IPS-18c (cell line): ENCODE measurements at regions not wholly inside any gene's neighbourhood (a gene's known extent, or its start where the extent isn't known, plus 50 kb on each side); places are given as distances from the start of the nearest gene placed in this dataset.
"Not testable (repeated sequence)": the region's sequence is repeated elsewhere in the genome, so short reads cannot be mapped to it uniquely, and the experiment has no call there.

ENCODE experiments used
- H3K4me3 ChIP-seq: 2 replicates; pipeline ENCODE4 v1.7.0; 2013; ENCODE audit warnings: low read depth, mild to moderate bottlenecking, low read length, moderate library complexity; ENCODE audit not compliant: insufficient read depth
- H3K9me3 ChIP-seq: one replicate; pipeline ENCODE4 v1.6.1; 2013; ENCODE audit warnings: mild to moderate bottlenecking, low read length, moderate library complexity; ENCODE audit not compliant: control insufficient read depth, insufficient read depth

- not testable (repeated sequence) for H3K9me3 ChIP-seq, H3K4me3 ChIP-seq
Observed at GRCh38 chr5:67544942-67545341, 348.3 kb upstream of the CD180 start.

- H3K4me3 ChIP-seq: no peak overlapping the region
- no peaks in the 10 kb centered on the region for H3K9me3 ChIP-seq
Observed at GRCh38 chr5:67543720-67544270, 347.2 kb upstream of the CD180 start.

GRCh38 chr5:67542479-67542878 lies 345.9 kb upstream of the CD180 start:
- Histone ChIP-seq H3K9me3 (no peaks in the 10 kb centered on the region), H3K4me3 (no peak overlapping the region)

GRCh38 chr5:67541875-67542274 lies 345.3 kb upstream of the CD180 start:
- H3K4me3 ChIP-seq: no peak overlapping the region

GRCh38 chr5:67538855-67539506 lies 342.4 kb upstream of the CD180 start:
- H3K9me3 ChIP-seq: no peaks in the 10 kb centered on the region
- H3K4me3 ChIP-seq: no peak overlapping the region

More at GRCh38 chr5:67541875-67542274, 345.3 kb upstream of the CD180 start:
- no peaks in the 10 kb centered on the region for H3K9me3 ChIP-seq

- Histone ChIP-seq H3K4me3 (no peak overlapping the region), H3K9me3 (no peaks in the 10 kb centered on the region)
Observed at GRCh38 chr5:67537439-67538148, 341.0 kb upstream of the CD180 start.

GRCh38 chr5:67536866-67537265 lies 340.3 kb upstream of the CD180 start:
- H3K9me3 ChIP-seq: no peaks in the 10 kb centered on the region
- H3K4me3 ChIP-seq: no peak overlapping the region

- Histone ChIP-seq H3K9me3 (no peaks in the 10 kb centered on the region), H3K4me3 (no peak overlapping the region)
Observed at GRCh38 chr5:67530609-67531255, 334.1 kb upstream of the CD180 start.

GRCh38 chr5:67528953-67529352 lies 332.4 kb upstream of the CD180 start:
- Histone ChIP-seq H3K4me3 (no peak overlapping the region), H3K9me3 (no peaks in the 10 kb centered on the region)

- H3K9me3 ChIP-seq: no peaks in the 10 kb centered on the region
- H3K4me3 ChIP-seq: no peak overlapping the region
Observed at GRCh38 chr5:67526793-67527192, 330.2 kb upstream of the CD180 start.

- Histone ChIP-seq H3K4me3 (no peak overlapping the region), H3K9me3 (no peaks in the 10 kb centered on the region)
Observed at GRCh38 chr5:67520161-67520908, 323.7 kb upstream of the CD180 start.

GRCh38 chr5:67518227-67518626 lies 321.6 kb upstream of the CD180 start:
- Histone ChIP-seq H3K4me3 (no peak overlapping the region), H3K9me3 (no peaks in the 10 kb centered on the region)

- no peak overlapping the region for H3K4me3 ChIP-seq
- H3K9me3 ChIP-seq: no peaks in the 10 kb centered on the region
Observed at GRCh38 chr5:67516948-67517565, 320.5 kb upstream of the CD180 start.

GRCh38 chr5:67515762-67516161 lies 319.2 kb upstream of the CD180 start:
- H3K9me3 ChIP-seq: no peaks in the 10 kb centered on the region
- H3K4me3 ChIP-seq: no peak overlapping the region

- no peak overlapping the region for H3K4me3 ChIP-seq
- no peaks in the 10 kb centered on the region for H3K9me3 ChIP-seq
Observed at GRCh38 chr5:67515020-67515689, 318.6 kb upstream of the CD180 start.

- no peaks in the 10 kb centered on the region for H3K9me3 ChIP-seq
- H3K4me3 ChIP-seq: no peak overlapping the region
Observed at GRCh38 chr5:67512758-67513157, 316.2 kb upstream of the CD180 start.
